ENCODE measurements at regions not wholly inside any gene's neighbourhood (a gene's known extent, or its start where the extent isn't known, plus 50 kb on each side); places are given as distances from the start of the nearest gene placed in this dataset.

- FAIRE-seq: no peak
- H3K14ac ChIP-seq (ENCODE audit: insufficient read length): no peak overlapping the region
- CTCF ChIA-PET (ENCODE audit: partially characterized antibody): interaction anchor here (0.8 to 2.3 kb wide), 7 partner anchors 9 to 278 kb away, joined by 3 to 9 read pairs (median 4); no protein-coding TSS in a partner anchor
- TF ChIP-seq HDAC6 (IDR thresholded peaks at IDR 0.05; ENCODE audit: low read depth, low read length) (no peak), POU5F1 (IDR thresholded peaks at IDR 0.05; ENCODE audit: low read depth, low read length) (no peak), KDM1A (IDR thresholded peaks at IDR 0.05; ENCODE audit: borderline replicate concordance, low read length) (no peak), YY1 (IDR thresholded peaks at IDR 0.05; ENCODE audit: low read depth, low read length) (no peak), SIX5 (IDR thresholded peaks at IDR 0.05; ENCODE audit: low read depth, low read length) (no peak), KDM5A (IDR thresholded peaks at IDR 0.05; ENCODE audit: low read length) (no peak), JUND (IDR thresholded peaks at IDR 0.05; ENCODE audit: low read length) (no peak), SP1 (IDR thresholded peaks at IDR 0.05; ENCODE audit: low read depth, low read length) (no peak), TAF7 (optimal IDR thresholded peaks at IDR 0.05; ENCODE audit: borderline replicate concordance, low read depth, low read length) (no peak), BACH1 (IDR thresholded peaks at IDR 0.05; ENCODE audit: low read length) (no peak), ATF3 (IDR thresholded peaks at IDR 0.05; ENCODE audit: insufficient read depth, low read depth, low read length) (no peak), POLR2AphosphoS5 (IDR thresholded peaks at IDR 0.05; ENCODE audit: low read depth, low read length) (no peak), TAF1 (IDR thresholded peaks at IDR 0.05; ENCODE audit: low read depth, low read length) (no peak), JUN (IDR thresholded peaks at IDR 0.05; ENCODE audit: low read depth, low read length) (no peak), CTBP2 (IDR thresholded peaks at IDR 0.05; ENCODE audit: borderline replicate concordance, insufficient read depth, insufficient read length, low read length) (no peak)
These were observed 363.9 kb upstream of the SUCLG2 start for GRCh38 chr3:68018275-68018674.

More at GRCh38 chr3:68018275-68018674, 363.9 kb upstream of the SUCLG2 start:
- H3K9ac ChIP-seq (replicated peaks in 1 of 4; ENCODE audit: extremely low read depth in 1 of 4, low read depth in 3 of 4, low read length in 3 of 4): no peak overlapping the region
- no peak overlapping the region for H2AFZ ChIP-seq (ENCODE audit: low read length)
- no peaks in the 10 kb centered on the region for H3K9me3 ChIP-seq (ENCODE audit: insufficient read depth in 2 of 2, low read depth in 1 of 2, low read length in 1 of 2)
- H2BK20ac ChIP-seq (ENCODE audit: low read length): no peak overlapping the region
- H4K5ac ChIP-seq (ENCODE audit: insufficient read length, low read depth, low read length): no peak overlapping the region
- no peak overlapping the region for H4K91ac ChIP-seq (replicated peaks; ENCODE audit: insufficient read length, low read length)
- peaks cover 0 to 1% (median 0%) of the 10 kb centered on the region in 4 experiments; a peak in 1 of 7 replicates for H3K27me3 ChIP-seq (replicated peaks in 1 of 4; ENCODE audit: control insufficient read depth in 3 of 4, extremely low read depth in 1 of 4, insufficient read depth in 3 of 4, low read length in 3 of 4)
- H3K23me2 ChIP-seq (ENCODE audit: low read depth, low read length): no peaks in the 10 kb centered on the region
- no peak overlapping the region for H4K8ac ChIP-seq (ENCODE audit: extremely low read depth, insufficient read depth, low read length)
- no peaks in the 10 kb centered on the region for H4K20me1 ChIP-seq (replicated peaks in 1 of 2; ENCODE audit: control insufficient read depth in 1 of 2, insufficient read depth in 2 of 2, low read length in 2 of 2)
- H3K4me1 ChIP-seq (replicated peaks in 1 of 4; ENCODE audit: control insufficient read depth in 3 of 4, insufficient read depth in 4 of 4, low read length in 3 of 4): no peaks in the 10 kb centered on the region
- H2BK12ac ChIP-seq (ENCODE audit: low read depth, low read length): no peak overlapping the region
- 92% methylated on average over 1 of the region's 1 CpG; no CpG with 5 or more reads in 1 of the 2 experiments for WGBS, 2 experiments (ENCODE audit: extremely low coverage in 1 of 2, insufficient coverage in 1 of 2, insufficient read length in 1 of 2, insufficient replicate concordance in 2 of 2, low coverage in 1 of 2, low lambda C conversion rate in 2 of 2, missing lambda C conversion rate in 1 of 2)
- no peaks in the 10 kb centered on the region for H3K79me1 ChIP-seq (ENCODE audit: low read depth, low read length)
- no peak overlapping the region for H3K4me2 ChIP-seq (ENCODE audit: insufficient read depth in 1 of 2, low read depth in 2 of 2, low read length in 2 of 2)
- no peaks in the 10 kb centered on the region for H3K36me3 ChIP-seq (ENCODE audit: control insufficient read depth in 2 of 4, insufficient read depth in 4 of 4, low read length in 3 of 4)
- H2BK15ac ChIP-seq (ENCODE audit: low read length): no peak overlapping the region
- H3K4ac ChIP-seq (replicated peaks; ENCODE audit: insufficient read length, low read depth, low read length): no peak overlapping the region
- H3K18ac ChIP-seq (ENCODE audit: extremely low read depth, low read length): no peak overlapping the region
- POLR2A ChIA-PET (ENCODE audit: partially characterized antibody): interaction anchor here (0.5 kb wide), 1 partner anchor 387 kb away, joined by 5 read pairs; no protein-coding TSS in a partner anchor
- no peak overlapping the region for H2AK5ac ChIP-seq (ENCODE audit: low read depth, low read length)
- no peak for DNase-seq (ENCODE audit: low read depth in 1 of 2, low spot score in 2 of 2)
- H2BK5ac ChIP-seq (ENCODE audit: low read depth, low read length): no peak overlapping the region
- no peak overlapping the region for H3K56ac ChIP-seq (replicated peaks; ENCODE audit: insufficient read length, low read depth, low read length)
- H2BK120ac ChIP-seq (replicated peaks; ENCODE audit: low read depth, low read length): no peak overlapping the region
- no peaks in the 10 kb centered on the region for H3K79me2 ChIP-seq (ENCODE audit: control insufficient read depth in 1 of 2, insufficient read depth in 2 of 2, low read length in 2 of 2)
- no peak overlapping the region for H3K27ac ChIP-seq (ENCODE audit: low read depth, low read length)
- H3K4me3 ChIP-seq (ENCODE audit: extremely low read depth in 1 of 4, insufficient read depth in 2 of 4, low read depth in 3 of 4, low read length in 4 of 4): no peak overlapping the region
- H3K23ac ChIP-seq (ENCODE audit: insufficient read length): no peak overlapping the region
